ENCODE measurements at regions not wholly inside any gene's neighbourhood (a gene's known extent, or its start where the extent isn't known, plus 50 kb on each side); places are given as distances from the start of the nearest gene placed in this dataset.

GRCh38 chr3:88485001-88485400, 335.2 kb downstream of the C3orf38 start:
- no peak for TF ChIP-seq POLR2A (IDR thresholded peaks at IDR 0.05; ENCODE audit: low read depth, low read length)
- TF ChIP-seq TAF1 (IDR thresholded peaks at IDR 0.05; ENCODE audit: borderline replicate concordance, low read depth, low read length): no peak

All from GM12892 (cell line).